Stomach (tissue), 4 donors: ENCODE measurements at regions not wholly inside any gene's neighbourhood (a gene's known extent, or its start where the extent isn't known, plus 50 kb on each side); places are given as distances from the start of the nearest gene placed in this dataset.

Source experiments
- POLR2A ChIP-seq, 4 donors: fragments of 450-650 bp; IDR thresholded peaks; one replicate each; pipeline ENCODE4 v1.6.1; 2016; ENCODE audit warnings: antibody characterized with exemption in 4 of 4, control low read depth in 2 of 4, mild to moderate bottlenecking in 1 of 4, moderate library complexity in 1 of 4
- POLR2AphosphoS5 ChIP-seq, 3 donors: sonication (generic); formaldehyde crosslinking; IDR thresholded peaks; one replicate each; pipeline ENCODE4 v1.6.1; 2016; ENCODE audit warnings: antibody characterized with exemption in 3 of 3
- TF ChIP-seq, protein P1 (sequence below), 7 experiments: fragments of 450-650 bp in 4 of 7; fragments of 200-600 bp in 3 of 7; sonication (generic) in 3 of 7; IDR thresholded peaks; one replicate each; pipeline ENCODE4 v1.5.1; 2016 to 2019; ENCODE audit warnings: antibody characterized with exemption in 7 of 7, control low read depth in 2 of 7, mild to moderate bottlenecking in 1 of 7

GRCh38 chr4:62274782-62275181, 1074.7 kb downstream of the ADGRL3 start:
- TF ChIP-seq, protein P1, sequence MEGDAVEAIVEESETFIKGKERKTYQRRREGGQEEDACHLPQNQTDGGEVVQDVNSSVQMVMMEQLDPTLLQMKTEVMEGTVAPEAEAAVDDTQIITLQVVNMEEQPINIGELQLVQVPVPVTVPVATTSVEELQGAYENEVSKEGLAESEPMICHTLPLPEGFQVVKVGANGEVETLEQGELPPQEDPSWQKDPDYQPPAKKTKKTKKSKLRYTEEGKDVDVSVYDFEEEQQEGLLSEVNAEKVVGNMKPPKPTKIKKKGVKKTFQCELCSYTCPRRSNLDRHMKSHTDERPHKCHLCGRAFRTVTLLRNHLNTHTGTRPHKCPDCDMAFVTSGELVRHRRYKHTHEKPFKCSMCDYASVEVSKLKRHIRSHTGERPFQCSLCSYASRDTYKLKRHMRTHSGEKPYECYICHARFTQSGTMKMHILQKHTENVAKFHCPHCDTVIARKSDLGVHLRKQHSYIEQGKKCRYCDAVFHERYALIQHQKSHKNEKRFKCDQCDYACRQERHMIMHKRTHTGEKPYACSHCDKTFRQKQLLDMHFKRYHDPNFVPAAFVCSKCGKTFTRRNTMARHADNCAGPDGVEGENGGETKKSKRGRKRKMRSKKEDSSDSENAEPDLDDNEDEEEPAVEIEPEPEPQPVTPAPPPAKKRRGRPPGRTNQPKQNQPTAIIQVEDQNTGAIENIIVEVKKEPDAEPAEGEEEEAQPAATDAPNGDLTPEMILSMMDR (IDR thresholded peaks at IDR 0.05): no peak
- TF ChIP-seq POLR2AphosphoS5 (IDR thresholded peaks at IDR 0.05) (no peak), POLR2A (IDR thresholded peaks at IDR 0.05) (no peak)
